Heart left ventricle (tissue), 13 donors: ENCODE measurements at regions not wholly inside any gene's neighbourhood (a gene's known extent, or its start where the extent isn't known, plus 50 kb on each side); places are given as distances from the start of the nearest gene placed in this dataset.

Experiments used
- POLR2A ChIP-seq, 2 donors: fragments of 450-650 bp; IDR thresholded peaks; one replicate each; pipeline ENCODE4 v1.6.1; 2017; ENCODE audit warnings: antibody characterized with exemption in 2 of 2, mild to moderate bottlenecking in 2 of 2, moderate library complexity in 2 of 2
- TF ChIP-seq, protein P1 (sequence below), 12 donors: fragments of 200-600 bp; sonication (generic) in 4 of 12; IDR thresholded peaks; one replicate each; pipeline versions ENCODE4 v1.5.0 to v1.8.0; 2018 to 2022; ENCODE audit warnings: antibody characterized with exemption in 12 of 12, mild to moderate bottlenecking in 5 of 12
- donor health status: ischemic (EF 13 %, LVEDD 7.1; RV severe dilation, severe dysfunction).
- donor health status: DM: no; HTN: yes; CAD: no.
- donor health status: DM: no; HTN: no; CAD: no.
- donor health status: ischemic (EF 25% LVEDD 6.9; RV normal size, moderate dysfunction).
- donor health status: ischemic (EF 25% LVEDD 5.7; RV mildly dilated, moderate dysfunction).
- donor health status: ischemic (EF 35%, LVEDD 5.7; RV mildly dilated, moderate dysfunction).
- donor health status: nonischemic (EF 11% LVEDD 7.7; RV severe dilation, severe dysfunction).
- donor health status: DM: yes; HTN: yes; CAD: no.
- donor health status: PGD.
- donor health status: ischemic (EF 29% LVEDD 5.4; RV normal size, mild dysfunction).
- donor health status: nonischemic (EF 23%, LVEDD 6.1; RV moderate dilation, normal function).

DNA sequence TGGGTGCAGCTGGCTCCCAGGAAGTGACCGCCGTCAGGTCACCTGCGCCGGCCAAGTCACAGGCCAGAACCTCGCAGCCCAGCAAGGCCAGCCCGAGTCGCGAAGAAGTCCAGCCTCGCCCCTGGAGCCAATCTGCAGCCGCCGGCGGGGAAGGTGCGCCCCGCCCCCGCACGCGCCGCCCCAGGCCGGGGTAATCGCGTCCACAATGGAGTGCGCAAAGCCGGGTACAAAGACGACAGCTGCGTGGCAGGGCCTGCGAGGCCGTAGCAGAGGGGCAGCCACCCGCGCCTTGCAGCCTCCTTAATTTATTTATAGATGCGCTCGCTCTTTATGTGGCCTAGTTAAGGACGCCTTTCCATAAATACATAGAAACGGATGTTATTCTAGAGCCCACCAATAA, 139.4 kb upstream of the CPEB2 start:
- TF ChIP-seq, protein P1, sequence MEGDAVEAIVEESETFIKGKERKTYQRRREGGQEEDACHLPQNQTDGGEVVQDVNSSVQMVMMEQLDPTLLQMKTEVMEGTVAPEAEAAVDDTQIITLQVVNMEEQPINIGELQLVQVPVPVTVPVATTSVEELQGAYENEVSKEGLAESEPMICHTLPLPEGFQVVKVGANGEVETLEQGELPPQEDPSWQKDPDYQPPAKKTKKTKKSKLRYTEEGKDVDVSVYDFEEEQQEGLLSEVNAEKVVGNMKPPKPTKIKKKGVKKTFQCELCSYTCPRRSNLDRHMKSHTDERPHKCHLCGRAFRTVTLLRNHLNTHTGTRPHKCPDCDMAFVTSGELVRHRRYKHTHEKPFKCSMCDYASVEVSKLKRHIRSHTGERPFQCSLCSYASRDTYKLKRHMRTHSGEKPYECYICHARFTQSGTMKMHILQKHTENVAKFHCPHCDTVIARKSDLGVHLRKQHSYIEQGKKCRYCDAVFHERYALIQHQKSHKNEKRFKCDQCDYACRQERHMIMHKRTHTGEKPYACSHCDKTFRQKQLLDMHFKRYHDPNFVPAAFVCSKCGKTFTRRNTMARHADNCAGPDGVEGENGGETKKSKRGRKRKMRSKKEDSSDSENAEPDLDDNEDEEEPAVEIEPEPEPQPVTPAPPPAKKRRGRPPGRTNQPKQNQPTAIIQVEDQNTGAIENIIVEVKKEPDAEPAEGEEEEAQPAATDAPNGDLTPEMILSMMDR (IDR thresholded peaks at IDR 0.05): no peak
- TF ChIP-seq POLR2A (IDR thresholded peaks at IDR 0.05): no peak
